ENCODE measurements at regions not wholly inside any gene's neighbourhood (a gene's known extent, or its start where the extent isn't known, plus 50 kb on each side); places are given as distances from the start of the nearest gene placed in this dataset.

DNA sequence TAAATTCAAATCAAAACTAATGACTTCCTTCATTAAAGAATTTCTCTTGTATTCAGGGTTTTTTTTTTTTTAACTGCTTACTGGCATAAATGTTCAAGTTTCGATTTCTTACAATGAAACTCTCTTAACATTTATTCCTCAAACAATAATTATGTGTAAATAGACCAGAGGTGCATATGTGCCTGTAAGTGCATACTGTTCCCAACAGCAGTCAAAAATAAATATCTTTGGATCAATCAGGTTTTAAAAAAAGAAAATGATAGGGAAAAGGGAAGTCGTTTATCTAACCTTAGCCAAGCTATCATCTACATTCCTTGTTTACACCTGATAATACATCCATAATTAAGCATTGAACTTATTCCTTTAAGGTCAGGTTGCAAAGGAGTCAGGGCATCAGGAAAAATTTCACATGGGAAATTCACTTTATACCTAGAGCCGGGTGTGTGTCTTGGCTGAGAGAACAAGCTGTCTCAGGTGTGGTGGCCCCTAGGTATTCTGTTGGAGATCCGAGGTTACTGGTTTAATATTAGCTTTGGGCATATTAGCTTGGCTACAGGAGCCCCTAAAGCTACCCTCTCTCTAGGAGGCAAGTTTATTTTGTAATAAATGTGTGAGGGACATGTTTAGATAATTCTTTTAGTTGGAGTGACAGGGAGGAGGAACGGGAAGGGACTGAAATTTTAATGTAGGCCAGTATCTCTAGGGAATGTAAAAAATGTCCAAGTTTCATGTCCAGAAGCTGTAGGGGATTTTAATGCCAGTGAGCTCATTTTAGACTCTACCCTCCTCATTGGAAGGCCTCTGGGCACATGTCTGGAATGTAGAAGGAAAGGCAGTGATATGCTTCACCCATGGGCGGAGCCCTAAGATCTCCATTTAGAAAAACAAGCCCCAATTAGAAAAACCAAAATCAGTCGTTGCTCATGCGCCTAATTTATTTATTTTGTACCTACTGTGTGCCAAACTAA is 327.9 kb upstream of the PROX1 start:
- TF ChIP-seq CTCF (IDR thresholded peaks at IDR 0.05; ENCODE audit: borderline replicate concordance, control extremely low read depth, extremely low read depth, insufficient read depth, missing control alignments), result no peak
- in situ Hi-C loops (cut with MboI; ENCODE audit: low sequenced_read_pairs, unreplicated experiment), result no loop called here
- no peak for DNase-seq (ENCODE audit: low spot score)

GRCh38 chr1:213661302-213661701 is 326.5 kb upstream of the PROX1 start:
- no peak for TF ChIP-seq CTCF (IDR thresholded peaks at IDR 0.05; ENCODE audit: borderline replicate concordance, control extremely low read depth, extremely low read depth, insufficient read depth, missing control alignments)
- in situ Hi-C loops (cut with MboI; ENCODE audit: low sequenced_read_pairs, unreplicated experiment), result no loop called here
- DNase-seq (ENCODE audit: low spot score), result no peak

- in situ Hi-C loops (cut with MboI; ENCODE audit: low sequenced_read_pairs, unreplicated experiment), result no loop called here
- DNase-seq (ENCODE audit: low spot score), result no peak
- no peak for TF ChIP-seq CTCF (IDR thresholded peaks at IDR 0.05; ENCODE audit: borderline replicate concordance, control extremely low read depth, extremely low read depth, insufficient read depth, missing control alignments)
Measured at GRCh38 chr1:213666113-213666512, 321.7 kb upstream of the PROX1 start.

- TF ChIP-seq CTCF (IDR thresholded peaks at IDR 0.05; ENCODE audit: borderline replicate concordance, control extremely low read depth, extremely low read depth, insufficient read depth, missing control alignments), result no peak
- in situ Hi-C loops (cut with MboI; ENCODE audit: low sequenced_read_pairs, unreplicated experiment), result no loop called here
- no peak for DNase-seq (ENCODE audit: low spot score)
Measured at GRCh38 chr1:213666922-213667321, 320.9 kb upstream of the PROX1 start.

- DNase-seq (ENCODE audit: low spot score), result no peak
- no peak for TF ChIP-seq CTCF (IDR thresholded peaks at IDR 0.05; ENCODE audit: borderline replicate concordance, control extremely low read depth, extremely low read depth, insufficient read depth, missing control alignments)
- in situ Hi-C loops (cut with MboI; ENCODE audit: low sequenced_read_pairs, unreplicated experiment), result no loop called here
Measured at GRCh38 chr1:213669512-213669911, 318.3 kb upstream of the PROX1 start.

DNA sequence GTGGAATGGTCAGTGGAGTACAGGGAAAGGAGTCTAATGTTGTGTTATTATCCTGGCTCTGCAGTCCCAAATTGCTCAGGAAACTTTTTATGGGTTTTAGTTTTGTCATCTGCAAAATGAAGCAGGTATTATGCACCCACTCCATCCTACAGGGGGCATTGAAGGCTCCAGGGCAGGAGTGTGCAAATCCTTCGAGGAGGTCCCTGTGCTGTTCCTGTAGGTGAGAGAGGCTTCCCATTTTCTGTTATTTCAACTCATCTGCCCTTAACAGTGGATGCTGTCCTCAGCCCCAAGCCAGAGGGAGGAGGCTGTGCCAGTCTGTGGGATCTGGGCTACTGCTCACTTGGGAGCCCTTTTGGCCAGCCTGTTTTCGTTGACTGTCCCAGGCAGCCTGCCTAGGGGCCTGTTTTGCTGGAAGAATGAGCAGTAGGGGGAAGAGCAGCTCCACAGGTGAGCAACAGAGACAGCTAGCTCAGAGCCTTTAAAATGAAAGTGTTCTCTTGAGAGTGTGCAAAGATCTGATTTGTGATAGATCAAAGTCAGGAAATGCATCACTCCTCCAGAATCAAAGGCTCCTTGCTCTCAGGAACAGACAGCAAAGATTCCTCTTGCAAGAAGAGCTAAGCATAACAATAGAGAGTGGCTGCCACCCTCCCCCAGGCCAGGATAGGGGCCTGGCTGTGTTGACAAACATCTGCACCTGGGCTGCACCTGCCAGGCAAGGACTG is 317.6 kb upstream of the PROX1 start:
- DNase-seq (ENCODE audit: low spot score), result no peak
- in situ Hi-C loops (cut with MboI; ENCODE audit: low sequenced_read_pairs, unreplicated experiment), result no loop called here
- no peak for TF ChIP-seq CTCF (IDR thresholded peaks at IDR 0.05; ENCODE audit: borderline replicate concordance, control extremely low read depth, extremely low read depth, insufficient read depth, missing control alignments)
